Colonic mucosa (tissue), 4 donors: ENCODE measurements at regions not wholly inside any gene's neighbourhood (a gene's known extent, or its start where the extent isn't known, plus 50 kb on each side); places are given as distances from the start of the nearest gene placed in this dataset.

Source experiments
- DNase-seq: peaks from one replicate; pipeline ENCODE4 v3.0.0-alpha.2; 2020
- H3K27ac ChIP-seq: fragments of 200-600 bp; one replicate; pipeline ENCODE4 v1.8.0; 2021
- H3K27me3 ChIP-seq: fragments of 200-600 bp; one replicate; pipeline ENCODE4 v1.8.0; 2021
- H3K36me3 ChIP-seq: fragments of 200-600 bp; one replicate; pipeline ENCODE4 v1.8.0; 2021
- H3K4me1 ChIP-seq: fragments of 200-600 bp; one replicate; pipeline ENCODE4 v1.8.0; 2021; ENCODE audit warnings: mild to moderate bottlenecking
- H3K4me3 ChIP-seq: fragments of 200-600 bp; one replicate; pipeline ENCODE4 v1.8.0; 2021
- H3K9ac ChIP-seq, 2 donors: one replicate each; pipeline ENCODE4 v1.7.0; 2013; ENCODE audit warnings: control low read depth in 2 of 2, low read depth in 2 of 2, low read length in 2 of 2
- H3K9me3 ChIP-seq: fragments of 200-600 bp; one replicate; pipeline ENCODE4 v1.8.0; 2021
- intact Hi-C: fragments of 100-400 bp; cut with DNase I; formaldehyde crosslinking; loops from one replicate; pipeline ENCODE4 v1.14.1; 2022
- TF ChIP-seq, protein P1 (sequence below): fragments of 200-600 bp; IDR thresholded peaks from one replicate; pipeline ENCODE4 v1.8.0; 2022; ENCODE audit warnings: antibody characterized with exemption, mild to moderate bottlenecking
- donor health status: healthy.
- donor health status: DM: no; HTN: no; CAD: no.
- donor health status: DM: no; HTN: no; CAD: no.

DNA sequence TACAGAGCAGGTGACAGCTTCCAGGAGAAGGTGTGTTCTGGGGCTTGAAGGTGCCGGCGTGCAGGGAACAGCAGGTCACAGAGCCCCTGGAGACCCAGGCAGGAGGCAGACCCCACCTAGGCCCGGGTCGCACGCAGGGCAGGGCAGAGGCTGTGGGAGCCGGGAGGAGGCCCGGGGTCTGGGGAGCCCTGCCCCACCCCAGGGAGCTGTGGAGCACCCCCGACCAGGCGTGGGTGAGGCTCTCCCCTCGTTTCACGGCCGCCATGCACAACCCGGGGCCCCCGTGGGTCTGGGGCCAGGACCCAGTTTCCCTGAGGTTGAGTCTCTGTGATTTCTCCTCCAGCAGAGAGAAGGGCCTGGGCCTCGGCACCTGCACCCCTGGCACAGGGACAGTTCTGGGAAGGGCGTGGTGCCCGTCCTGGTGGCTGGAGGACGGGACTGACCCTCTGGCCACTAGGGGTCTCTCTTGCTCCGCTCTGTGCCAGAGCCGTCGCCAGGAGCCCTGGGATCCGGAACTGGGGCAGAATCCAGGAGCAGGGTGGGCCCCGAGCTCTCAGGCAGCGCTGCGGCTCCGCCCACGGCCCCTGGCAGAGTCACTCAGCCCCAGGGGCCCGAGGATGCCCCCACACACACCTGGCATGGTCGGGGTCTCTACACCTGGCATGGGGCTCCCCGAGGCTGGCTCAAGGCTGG, 75.2 kb upstream of the FBRSL1 start:
- Histone ChIP-seq H3K27me3 (peaks cover 6% of the 10 kb centered on the region), H3K4me3 (no peak overlapping the region), H3K9ac (peak overlapping the region in 1 of 2 donors; percentile 26), H3K4me1 (peaks cover 4% of the 10 kb centered on the region), H3K9me3 (no peaks in the 10 kb centered on the region), H3K27ac (no peak overlapping the region), H3K36me3 (no peaks in the 10 kb centered on the region)
- intact Hi-C loops, result loop anchor here (2.0 to 5.0 kb wide), 3 partner anchors 108 to 262 kb away; no protein-coding TSS in a partner anchor
- peak; percentile 89 for DNase-seq
- TF ChIP-seq, protein P1, sequence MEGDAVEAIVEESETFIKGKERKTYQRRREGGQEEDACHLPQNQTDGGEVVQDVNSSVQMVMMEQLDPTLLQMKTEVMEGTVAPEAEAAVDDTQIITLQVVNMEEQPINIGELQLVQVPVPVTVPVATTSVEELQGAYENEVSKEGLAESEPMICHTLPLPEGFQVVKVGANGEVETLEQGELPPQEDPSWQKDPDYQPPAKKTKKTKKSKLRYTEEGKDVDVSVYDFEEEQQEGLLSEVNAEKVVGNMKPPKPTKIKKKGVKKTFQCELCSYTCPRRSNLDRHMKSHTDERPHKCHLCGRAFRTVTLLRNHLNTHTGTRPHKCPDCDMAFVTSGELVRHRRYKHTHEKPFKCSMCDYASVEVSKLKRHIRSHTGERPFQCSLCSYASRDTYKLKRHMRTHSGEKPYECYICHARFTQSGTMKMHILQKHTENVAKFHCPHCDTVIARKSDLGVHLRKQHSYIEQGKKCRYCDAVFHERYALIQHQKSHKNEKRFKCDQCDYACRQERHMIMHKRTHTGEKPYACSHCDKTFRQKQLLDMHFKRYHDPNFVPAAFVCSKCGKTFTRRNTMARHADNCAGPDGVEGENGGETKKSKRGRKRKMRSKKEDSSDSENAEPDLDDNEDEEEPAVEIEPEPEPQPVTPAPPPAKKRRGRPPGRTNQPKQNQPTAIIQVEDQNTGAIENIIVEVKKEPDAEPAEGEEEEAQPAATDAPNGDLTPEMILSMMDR, result peak; percentile 91

DNA sequence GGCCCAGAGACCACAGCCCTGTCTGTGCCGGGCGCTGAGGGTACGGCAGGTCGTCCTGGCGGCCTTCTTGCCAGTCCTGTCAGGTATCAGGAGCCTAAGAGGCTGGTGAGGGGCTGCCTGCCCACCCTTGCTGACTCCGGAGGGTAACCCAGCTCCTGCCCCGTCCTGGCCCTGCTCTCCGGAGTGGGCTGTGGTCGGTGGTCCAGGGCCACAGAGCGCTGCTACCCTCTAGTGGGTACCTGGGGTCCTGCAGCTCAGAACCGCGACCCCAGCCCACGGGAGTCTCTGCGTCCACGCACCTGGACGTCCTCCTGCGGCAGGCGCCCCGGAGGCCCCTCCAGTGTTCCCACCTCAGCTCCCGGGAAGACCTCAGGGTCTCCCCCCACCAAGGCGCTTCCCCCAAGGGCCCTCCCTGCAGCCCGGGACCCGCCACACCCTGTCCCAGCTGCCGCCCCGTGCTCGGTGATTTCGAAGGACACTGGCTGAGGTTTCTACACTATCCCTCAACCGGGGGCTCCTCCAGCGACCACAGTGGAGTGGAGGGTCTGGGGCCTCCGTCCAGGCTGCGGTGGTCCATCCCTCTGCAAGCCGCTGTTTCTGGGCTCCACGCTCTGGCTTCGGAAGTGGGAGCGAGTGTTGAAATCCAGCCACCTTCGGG, 75.9 kb upstream of the FBRSL1 start:
- DNase-seq, result no peak

DNA sequence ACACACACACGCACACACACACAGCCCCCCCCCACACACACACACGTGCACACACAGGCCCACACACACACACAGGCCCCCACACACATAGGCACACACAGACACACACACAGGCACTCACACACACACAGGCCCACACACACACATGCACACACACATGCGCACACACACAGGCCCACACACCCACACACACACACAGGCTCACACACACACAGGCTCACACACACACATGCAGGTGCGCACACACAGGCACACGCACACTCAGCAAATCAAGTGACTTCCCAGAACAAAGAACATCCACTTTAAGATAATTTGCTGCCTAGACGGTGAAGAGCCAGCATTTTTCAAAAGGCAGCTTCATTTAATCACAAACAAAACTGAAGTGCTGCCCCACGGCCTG, 78.5 kb upstream of the FBRSL1 start:
- Histone ChIP-seq H3K9ac (no peak overlapping the region), H3K4me1 (peaks cover 4% of the 10 kb centered on the region), H3K9me3 (no peaks in the 10 kb centered on the region), H3K27me3 (peaks cover 6% of the 10 kb centered on the region), H3K27ac (no peak overlapping the region), H3K36me3 (no peaks in the 10 kb centered on the region), H3K4me3 (no peak overlapping the region)
- intact Hi-C loops, result no loop called here
- DNase-seq, result no peak
- TF ChIP-seq, protein P1, result no peak

More for the DNA sequence above, 75.9 kb upstream of the FBRSL1 start:
- H3K36me3 ChIP-seq, result no peaks in the 10 kb centered on the region
- no peaks in the 10 kb centered on the region for H3K9me3 ChIP-seq
- H3K4me3 ChIP-seq, result no peak overlapping the region
- H3K27ac ChIP-seq, result no peak overlapping the region
- no peak overlapping the region for H3K9ac ChIP-seq
- peaks cover 6% of the 10 kb centered on the region for H3K27me3 ChIP-seq
- intact Hi-C loops, result loop anchor here (2.0 kb wide), 2 partner anchors 109 to 201 kb away; no protein-coding TSS in a partner anchor
- peaks cover 4% of the 10 kb centered on the region for H3K4me1 ChIP-seq
- TF ChIP-seq, protein P1, result peak; percentile 25

DNA sequence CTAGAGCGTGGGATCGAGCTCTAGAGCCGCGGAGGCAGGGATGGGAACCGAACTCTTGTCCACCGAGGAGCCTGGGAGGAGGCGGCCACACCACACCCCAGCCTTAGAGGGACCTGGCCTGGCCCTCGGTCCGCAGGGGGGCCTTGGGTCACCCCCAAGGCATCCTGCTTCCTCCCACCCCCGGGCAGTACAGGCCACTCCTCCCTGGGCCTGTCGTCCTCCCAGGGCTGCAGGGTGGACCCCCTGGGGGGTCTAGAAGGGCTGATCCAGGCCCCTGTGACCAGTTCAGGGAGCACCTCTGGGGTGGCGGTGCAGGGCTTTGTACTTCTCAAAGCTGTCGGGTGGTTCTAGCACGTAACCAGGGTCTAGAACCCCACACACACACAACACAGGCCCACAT, 79.1 kb upstream of the FBRSL1 start:
- intact Hi-C loops, result no loop called here
- H3K27ac ChIP-seq, result no peak overlapping the region
- H3K4me1 ChIP-seq, result peaks cover 4% of the 10 kb centered on the region
- no peak overlapping the region for H3K9ac ChIP-seq
- peaks cover 6% of the 10 kb centered on the region for H3K27me3 ChIP-seq
- TF ChIP-seq, protein P1, result no peak
- no peaks in the 10 kb centered on the region for H3K9me3 ChIP-seq
- no peak overlapping the region for H3K4me3 ChIP-seq
- no peaks in the 10 kb centered on the region for H3K36me3 ChIP-seq
- no peak for DNase-seq

DNA sequence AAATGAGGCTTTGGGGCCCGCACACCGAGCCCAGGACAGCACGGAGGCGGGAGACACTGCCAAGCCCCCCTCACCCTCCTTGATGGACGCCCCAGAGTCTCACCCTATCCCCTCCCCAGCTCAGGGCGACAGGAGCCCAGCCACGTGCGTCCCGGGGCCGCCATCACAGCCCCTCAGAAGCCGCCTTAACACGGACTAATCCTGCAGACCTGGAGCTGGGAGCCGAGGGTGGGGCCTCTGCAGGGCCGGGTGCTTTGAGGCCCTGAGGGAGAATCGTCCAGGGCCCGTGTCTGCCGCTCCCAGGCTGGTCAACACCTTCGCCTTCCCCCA, 79.7 kb upstream of the FBRSL1 start:
- intact Hi-C loops, result no loop called here
- Histone ChIP-seq H3K27ac (no peak overlapping the region), H3K9ac (no peak overlapping the region), H3K4me3 (no peak overlapping the region), H3K36me3 (no peaks in the 10 kb centered on the region), H3K27me3 (peaks cover 6% of the 10 kb centered on the region), H3K4me1 (peaks cover 4% of the 10 kb centered on the region), H3K9me3 (no peaks in the 10 kb centered on the region)
- DNase-seq, result no peak
- TF ChIP-seq, protein P1, result no peak
